Islet precursor cell (in vitro differentiated cells): ENCODE measurements at regions not wholly inside any gene's neighbourhood (a gene's known extent, or its start where the extent isn't known, plus 50 kb on each side); places are given as distances from the start of the nearest gene placed in this dataset.

ENCODE experiments used
- DNase-seq: peaks from one replicate; pipeline ENCODE4 v3.0.0-alpha.2; 2018

DNA sequence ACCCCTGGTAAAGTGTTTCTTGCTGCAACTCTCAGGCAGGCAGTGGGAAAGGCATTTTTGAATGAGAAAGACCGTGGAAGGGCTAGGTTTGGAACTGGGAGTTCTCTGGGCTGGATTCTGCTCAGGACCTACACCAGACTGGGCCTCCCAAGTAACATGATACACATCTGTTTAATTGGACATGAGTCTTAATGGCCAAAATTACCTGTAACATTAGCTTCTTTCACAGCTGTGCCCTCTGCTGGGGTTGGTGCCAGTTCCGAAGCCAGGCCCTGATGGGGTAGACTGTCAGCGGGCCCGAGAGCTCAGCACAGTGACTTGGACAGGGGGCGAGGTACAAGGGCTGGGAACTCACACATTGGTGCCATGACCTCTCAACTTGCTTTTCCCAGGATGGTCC is 118.9 kb upstream of the IRX3 start:
- no peak for DNase-seq

DNA sequence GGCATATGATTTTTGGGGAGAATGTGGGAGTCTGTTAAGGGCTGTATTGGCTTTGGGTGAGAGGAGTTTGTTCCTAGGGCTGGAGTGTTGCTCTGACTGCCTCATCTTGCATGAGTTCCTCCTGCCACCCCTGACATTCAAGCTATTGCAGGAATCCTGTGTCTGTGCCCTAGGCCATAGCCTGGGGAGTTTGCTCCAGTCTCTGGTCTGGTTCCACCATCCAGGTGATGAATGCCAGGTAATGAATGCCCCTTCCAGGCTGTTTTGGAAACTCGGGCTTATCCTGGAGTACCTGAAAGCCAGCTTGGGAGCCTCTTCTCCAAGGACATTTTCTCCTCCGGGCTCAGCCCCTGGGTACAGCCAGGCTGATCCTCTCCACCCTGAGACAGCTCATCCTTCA is 117.0 kb upstream of the IRX3 start:
- DNase-seq = peak; percentile 68

DNA sequence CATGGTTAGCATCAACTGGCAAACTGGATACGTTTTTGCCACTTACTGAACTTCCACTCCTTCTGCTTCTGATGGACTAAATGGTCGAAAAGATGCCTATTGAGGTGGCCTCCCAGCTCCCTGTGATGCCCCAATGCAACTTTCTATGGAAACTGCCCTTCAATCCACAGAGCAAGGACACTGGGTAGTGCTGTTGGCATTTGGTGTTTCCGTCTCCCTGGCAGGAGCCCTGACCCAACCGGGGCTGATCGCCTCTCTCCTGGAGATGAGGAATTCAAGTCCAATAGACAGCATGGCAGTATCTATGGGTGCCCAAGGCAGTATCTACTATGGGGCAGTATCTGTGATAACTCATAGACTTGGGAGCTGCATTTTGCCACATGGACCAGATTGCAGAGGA is 116.3 kb upstream of the IRX3 start:
- no peak for DNase-seq

DNA sequence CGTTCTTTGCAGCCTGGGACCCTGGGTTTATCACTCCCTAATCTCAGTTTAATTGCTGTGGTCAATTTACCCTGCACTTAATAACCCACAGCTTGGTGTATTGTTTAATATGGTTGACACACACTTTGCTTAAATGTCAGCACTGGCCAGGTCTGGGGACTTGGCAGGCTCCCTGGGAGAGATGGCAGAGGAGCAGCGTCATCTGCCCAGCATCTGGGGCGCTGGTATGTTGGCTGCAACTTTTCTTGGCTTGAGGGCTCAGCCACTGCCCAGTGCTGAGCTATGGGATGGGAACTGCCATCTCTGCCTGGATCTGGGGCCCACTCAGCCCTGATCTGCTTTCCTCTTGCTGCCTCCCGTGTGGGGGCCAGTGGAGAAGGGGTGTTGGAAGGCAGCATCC is 115.7 kb upstream of the IRX3 start:
- no peak for DNase-seq

DNA sequence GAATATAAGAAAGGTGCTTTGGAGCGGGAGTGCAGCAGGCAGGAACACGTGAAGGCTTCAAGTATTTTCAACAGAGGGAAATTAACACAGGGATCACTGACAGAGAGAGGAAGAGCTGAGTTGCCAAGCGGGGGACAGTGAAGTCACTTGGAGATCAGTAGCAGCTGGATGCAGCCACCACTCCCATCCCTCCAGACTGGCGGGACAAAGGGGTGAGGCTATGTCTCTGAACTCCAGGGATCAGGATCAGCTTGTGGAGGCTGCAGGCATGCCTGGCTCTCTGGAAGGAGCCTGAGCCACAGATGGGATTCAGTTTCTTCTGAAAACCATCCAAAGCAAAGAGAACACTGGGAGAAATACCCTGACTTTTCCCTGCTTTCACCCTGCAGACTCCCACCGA is 113.7 kb upstream of the IRX3 start:
- DNase-seq = no peak

DNA sequence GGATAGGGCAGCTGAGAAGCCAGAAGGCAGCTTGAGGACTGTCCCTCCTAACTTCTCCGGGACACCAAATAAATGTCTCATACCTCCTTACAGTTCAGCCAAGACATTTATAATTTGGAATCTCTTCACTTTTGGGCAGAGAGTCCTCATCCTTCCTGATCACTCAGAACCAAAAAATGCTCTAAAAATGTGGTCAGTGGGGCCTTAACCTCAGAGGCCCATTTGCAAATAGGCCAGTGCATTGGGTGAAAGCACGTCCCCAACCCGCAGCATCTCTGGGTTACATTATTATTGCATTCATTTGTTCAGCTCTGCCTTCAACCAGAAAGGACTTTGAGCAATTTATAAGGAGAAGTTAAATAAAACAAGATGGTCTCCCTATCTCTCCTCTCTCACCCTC is 112.4 kb upstream of the IRX3 start:
- no peak for DNase-seq

DNA sequence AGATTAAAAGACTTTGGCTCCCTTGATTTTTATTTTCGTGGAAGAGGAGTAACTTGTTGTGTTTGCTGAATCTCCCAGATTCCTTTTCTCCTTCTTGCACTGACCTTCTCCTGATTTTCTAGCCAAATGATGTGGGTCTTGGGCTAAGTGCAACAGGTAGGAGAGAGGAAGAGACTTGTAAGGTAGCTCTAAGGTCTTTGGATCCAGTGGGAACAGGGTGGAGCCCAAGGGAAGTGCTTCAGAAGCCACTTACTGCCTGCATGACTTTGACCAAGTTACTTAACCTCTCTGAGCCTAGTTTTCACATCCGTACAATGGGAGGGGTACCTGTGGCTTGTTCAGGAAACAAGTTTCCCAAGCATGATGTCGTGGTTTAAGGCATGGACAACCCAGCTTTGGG is 111.3 kb upstream of the IRX3 start:
- no peak for DNase-seq

DNA sequence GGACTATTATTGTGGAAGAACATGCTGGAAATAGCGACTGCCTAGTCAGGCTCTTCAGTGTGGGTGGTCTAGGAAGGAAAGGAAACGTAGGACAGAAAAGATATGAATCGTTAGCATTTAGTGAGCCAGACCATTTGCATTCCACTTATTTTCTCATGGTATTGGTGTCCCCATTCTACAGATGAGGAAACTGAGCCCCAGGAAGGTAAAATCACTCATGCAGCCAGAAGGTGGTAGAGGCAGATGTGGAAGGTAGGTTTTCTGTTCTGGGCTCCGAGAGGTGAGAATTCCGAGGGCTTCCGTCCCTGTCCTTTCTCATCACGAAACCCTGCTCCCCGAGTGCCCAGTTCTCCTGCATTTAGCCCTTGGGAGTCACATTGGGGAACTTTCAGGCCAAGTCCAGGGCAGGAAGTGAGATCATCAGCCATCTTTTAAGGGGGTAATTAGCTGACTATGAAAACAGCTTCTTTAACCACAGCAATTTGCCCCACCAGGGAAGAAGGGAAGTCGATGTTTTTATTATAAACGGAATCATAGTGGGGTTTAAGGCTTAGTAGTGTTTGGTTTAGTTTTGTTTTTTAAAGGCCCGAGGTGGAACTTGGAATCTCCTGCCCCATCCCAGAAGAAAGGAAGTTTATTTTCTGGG is 110.7 kb upstream of the IRX3 start:
- no peak for DNase-seq

DNA sequence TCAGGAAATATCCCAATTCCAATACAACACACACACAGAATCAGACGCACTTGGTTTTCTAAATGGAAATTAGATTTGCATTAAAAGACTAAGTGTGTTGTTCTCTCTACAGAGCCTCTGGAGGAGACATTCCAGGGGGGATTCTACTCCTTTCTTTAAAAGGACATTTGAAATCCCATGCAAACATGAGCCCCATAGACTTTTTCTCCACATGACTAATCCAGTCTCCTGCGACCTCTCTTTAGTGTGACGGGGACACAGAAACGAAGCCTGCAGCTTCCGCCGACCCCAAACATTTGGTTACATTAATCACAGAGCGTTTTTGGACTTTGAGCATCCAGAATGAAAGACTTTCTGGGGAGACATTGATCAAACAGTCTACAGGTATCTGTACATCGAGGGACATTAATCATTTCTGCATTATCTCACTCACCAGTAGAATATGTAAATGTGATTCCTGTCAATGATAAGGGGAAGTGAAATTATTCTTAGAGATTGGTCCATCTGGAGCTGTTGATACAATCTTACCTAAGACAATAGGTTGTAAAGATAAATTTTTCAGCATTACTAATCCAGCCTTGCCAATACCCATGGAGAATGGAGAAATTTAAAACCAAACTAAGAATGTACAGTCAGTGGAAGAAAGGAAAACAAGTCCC is 103.4 kb upstream of the IRX3 start:
- DNase-seq = no peak

DNA sequence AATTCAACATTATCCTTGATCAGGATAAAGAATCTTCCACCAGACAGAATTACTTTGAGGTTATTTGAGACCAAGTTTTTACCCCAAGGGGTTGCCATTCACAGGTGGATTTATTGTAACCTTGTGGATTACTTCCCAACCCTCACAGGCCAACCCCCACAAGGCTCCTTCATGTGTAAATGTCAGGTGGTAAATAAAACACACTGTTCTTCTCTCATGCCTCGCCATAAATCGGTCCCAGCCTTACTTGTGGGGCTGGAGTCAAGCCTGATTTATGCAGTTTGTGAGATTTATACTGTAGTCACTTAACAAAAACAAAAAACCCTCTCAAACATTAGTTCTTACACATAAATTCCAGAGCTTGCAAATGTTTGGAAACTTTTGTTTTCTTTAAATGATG is 98.6 kb upstream of the IRX3 start:
- DNase-seq = no peak

DNA sequence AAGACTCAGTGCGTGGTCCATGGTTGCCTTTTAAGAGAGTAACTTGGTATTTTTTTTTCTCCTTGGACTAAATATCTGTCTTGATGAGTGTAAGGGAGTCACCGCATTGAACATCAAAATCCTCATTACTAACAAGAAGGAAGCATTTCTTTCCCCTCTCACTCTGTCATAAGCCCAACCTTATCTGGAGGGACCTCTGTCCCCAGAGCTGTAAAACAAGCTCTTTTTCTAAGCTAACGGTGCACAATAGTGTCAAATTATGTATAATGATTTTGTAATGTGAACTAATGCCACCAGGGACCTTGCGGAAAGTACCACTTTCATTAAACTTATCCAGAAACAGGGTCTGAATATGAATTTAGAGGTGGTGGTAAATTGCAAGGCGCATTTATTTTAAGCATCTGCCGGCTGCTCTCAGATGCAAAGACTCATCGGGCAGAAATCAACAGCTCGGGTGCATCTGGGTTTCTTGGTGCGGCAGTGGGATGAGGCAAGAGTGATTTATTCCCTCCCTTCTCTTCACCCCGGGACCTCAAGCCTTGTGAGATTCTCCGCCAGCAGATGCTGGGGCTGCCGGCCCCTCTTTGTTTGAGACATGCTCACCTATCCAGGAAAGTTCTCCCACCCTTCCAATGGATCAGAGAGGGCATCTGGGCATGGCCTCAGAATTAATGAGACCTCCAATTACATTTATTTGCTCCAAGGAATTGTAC is 95.2 kb upstream of the IRX3 start:
- DNase-seq = no peak

DNA sequence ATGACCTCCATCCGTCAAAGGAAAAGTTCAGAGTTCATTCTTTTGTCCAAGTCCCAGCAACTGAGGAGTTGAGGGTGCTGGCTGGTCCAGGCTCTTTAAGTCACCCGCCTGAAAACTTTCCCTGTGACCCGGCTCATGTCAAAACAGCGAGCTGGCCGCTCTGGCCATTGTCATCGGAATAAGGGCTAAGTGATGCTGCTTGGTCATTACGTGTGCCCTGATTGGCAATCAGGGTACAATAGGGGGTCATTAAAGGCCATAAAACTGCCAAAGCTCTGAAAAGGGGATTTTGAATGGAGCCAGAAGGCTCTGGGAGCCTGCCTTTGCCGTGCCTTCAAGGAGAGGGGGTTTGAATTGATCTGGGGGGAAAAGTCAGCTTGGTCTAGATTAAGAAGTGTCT is 88.5 kb upstream of the IRX3 start:
- DNase-seq = no peak

DNA sequence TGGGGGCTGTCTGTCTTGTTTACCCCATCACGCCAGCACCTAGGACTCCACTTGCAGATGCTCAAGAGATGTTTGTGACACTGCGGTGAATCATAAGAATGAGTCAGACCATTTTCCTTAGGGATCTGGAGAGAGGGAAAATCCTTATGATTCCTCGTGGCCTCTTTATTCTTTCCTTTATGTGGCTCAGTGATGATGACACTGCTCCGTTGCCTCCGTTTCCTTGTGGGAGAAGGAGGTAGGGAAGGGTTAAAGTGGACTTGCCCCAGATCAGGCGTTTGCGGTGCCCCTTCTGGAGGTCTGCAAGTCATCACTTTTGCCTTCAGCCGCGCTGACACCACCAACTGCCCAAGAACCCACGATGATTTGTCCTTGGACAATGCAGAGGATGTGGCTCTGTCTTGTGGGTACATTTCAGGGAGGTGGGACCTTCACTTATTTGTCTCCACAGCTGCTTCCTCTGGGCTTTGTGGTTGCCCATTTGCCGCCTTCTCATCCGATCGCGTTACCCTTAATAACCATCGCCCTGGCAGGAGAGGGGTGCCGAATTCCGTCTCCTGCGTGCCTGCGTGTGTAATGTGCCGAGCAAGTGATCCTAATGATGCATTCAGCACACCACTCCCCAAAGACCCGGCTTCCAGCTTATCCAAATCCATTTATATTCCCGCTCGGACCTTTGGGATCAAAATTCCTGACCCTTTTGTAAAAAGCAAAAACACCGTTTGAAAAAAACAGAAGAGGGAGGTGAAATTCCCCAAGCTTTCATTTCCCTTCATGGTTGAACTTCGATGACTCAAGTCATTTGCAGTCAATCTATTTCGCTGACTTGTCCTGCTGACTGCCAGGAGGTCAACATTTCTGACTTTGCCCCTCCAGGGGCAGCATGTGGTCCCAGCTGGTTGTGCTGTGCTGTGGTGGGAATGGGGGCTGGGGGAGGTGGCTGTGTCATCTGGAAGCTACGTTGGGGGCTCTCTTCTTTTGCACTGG is 87.2 kb upstream of the IRX3 start:
- DNase-seq = peak; percentile 87

DNA sequence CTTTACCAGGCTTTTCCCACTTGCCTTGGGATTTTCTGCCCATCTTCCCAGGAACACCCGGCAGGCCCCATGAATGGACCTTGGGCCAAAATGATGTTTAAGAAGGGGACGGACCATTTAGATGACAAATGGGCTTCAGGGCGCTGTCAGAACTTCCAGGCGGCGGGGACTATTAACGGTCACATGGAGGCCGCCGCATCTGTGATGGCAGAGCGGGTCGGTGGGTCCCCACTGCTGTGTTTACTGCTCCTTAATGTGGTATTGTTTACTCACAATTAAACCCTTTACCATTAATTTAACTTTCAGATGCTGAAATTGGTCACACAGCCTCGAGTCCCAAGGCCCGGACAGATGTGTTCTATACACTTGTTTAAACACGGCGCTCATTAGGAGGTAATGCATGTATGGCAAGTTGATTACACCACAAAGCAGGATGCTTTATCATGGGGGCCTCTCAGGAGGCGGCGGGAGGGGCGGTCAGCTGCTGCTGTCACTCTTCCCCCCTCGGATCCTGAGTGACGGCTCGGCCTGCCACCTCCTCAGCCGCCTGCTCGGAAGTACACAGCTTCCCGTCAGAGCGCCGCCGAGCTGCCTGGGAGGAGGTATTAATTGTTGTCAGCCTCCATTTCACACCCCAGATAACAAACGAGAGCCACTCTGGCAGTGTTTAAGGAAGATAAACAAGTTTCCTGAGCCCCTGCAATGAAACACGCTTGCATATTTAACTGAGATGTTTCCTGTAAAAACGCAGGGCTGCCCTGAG is 83.9 kb upstream of the IRX3 start:
- no peak for DNase-seq

DNA sequence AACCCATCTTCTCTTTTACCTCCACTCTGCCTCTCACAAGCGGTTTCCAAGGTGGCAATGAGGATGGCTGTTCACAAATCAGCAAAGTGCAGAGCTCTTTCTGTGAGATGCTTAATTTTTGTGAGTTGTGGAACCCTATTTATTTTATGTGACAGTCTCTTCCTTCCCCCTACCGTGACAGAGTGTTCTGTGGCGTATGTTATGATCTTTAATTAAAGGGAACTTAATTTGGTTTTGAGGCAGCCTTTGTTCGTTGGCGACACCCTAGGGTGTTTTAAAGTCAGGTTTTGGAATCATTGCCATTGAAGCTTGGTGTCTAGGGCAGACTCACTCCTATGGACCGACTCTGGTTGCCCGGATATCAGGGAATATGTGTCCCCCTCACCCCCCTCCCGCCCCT is 83.3 kb upstream of the IRX3 start:
- DNase-seq = no peak

DNA sequence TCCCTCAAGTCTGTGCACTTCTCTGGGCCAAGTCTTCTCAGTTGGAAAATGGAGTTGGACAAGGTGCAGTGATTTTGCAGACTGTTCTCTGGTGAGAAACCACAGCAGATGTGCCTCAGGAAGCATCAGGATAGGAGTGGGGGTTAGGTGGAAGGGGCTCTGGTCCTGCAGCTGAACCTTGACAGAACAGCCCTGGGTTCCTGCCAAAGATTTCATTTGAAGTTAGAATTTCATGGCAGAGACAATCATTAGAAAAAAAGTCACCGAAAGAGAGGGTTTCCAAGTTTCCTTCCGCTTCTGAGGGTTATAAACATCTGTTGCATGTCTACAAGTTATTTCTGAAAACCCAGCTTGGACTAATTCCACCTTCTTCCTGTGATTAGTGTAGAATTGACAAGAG is 80.4 kb upstream of the IRX3 start:
- DNase-seq = no peak

DNA sequence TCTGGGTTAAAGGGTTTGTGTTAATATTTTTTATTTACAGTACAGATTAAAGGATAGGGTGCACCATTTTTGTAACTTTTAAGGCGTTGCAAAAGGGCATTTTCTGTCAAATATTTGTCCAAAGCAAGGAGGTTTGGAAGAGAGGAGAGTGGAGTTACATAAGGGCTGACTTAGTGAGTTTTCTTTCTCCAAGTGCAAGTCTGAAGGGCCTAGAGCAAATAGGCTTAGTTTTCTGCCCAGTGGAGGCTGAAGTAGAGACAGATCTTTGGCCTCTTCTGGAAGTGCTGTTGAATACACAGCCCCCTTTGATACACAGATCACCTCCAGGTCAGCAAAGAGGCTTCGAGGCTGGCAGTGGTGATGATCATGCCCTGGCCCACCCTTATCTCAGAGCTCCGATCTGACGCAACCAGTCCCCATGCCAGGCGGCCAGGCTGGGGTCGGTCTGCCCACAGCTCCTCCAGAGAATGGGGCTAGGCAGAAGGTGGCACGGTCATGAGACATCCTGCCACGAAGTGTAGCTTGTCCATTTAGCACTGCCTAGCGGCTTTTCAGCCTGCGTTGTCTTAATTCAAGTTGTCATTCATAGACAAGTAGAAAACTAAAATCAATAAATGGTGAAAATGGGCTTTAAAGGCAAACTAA is 79.5 kb upstream of the IRX3 start:
- DNase-seq = no peak

DNA sequence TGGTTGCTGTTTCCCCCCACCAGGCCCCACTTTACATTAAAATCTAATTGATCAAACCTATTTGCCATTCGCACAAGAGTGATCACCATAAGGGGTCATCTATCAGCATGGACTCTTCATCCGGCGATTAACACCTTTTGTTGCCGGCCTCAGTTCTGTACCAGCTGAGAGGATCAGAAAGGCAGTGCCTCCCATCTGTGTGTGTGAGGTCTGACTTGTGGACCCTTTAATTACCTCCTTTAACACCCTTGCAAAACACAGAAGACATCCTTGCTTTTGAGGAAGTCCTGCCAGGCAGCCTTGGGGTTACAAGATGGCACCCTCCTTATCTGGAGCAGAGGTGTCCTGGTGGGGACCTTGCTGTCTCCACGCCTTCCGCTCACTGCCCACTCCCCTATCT is 77.2 kb upstream of the IRX3 start:
- no peak for DNase-seq

DNA sequence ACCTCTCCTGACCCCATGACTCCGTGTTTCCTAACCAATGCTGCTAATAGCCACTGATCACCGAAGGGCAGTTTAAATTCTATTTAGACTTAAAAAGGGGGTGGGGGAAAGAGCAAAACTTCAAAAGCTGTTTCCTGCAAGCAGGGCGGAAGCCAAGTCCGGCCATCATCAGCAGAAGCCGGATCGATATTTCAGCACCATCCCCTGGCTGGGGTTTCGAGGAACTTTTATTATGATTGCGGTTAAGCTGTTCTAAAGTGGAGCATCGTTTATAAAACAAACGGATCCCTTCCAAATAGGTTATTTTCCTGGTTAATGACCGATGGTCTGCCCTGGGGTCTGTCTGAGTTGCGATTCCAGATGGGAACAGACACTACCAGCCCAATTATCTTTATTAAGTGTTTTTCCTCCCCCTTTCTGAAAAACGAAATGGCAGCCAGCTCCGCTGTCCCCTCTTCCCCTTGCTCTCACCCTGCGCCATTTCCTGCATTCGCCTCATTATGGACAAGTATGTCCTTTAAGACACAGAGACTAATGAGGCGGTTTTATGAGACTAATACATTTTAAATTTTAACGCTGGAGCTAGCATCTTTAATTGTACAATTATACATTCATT is 76.1 kb upstream of the IRX3 start:
- no peak for DNase-seq

DNA sequence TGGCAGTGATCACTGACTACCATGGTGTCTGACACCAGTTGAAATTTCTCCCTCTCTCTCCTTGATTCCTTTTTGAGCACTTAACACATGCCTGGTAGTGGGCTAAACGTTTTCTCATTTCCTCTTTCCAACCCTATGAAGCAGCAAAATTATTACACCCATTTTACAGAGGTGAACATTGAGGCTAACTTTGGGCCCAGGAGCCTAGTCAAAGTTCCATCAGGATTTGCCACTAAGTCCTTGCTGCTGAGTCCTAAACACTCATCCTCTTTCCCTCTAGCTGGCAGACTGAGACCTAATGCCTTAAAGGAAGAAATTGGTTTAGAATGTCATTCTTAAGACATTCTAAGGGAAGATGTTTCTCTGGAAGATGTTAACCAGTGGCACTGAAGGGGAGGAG is 74.7 kb upstream of the IRX3 start:
- no peak for DNase-seq

DNA sequence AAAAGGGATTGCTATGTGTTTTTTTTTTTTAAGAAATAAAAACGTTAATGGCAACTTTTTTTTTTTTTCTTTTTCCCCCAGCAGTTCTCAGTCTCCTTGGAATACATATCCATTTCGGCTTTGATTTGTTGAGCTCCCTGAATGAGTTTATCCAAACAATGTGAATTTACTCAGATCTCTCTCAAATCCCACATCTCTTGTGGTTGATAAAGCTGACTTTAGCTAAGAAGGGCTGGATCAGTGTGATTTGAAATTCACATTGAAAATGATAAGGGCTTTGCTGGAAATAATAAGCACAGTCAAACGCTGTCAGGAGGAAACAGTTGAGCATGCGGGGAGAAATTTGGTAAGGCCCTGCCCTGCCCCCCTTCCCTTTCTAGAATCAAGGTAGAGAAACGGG is 74.1 kb upstream of the IRX3 start:
- no peak for DNase-seq

DNA sequence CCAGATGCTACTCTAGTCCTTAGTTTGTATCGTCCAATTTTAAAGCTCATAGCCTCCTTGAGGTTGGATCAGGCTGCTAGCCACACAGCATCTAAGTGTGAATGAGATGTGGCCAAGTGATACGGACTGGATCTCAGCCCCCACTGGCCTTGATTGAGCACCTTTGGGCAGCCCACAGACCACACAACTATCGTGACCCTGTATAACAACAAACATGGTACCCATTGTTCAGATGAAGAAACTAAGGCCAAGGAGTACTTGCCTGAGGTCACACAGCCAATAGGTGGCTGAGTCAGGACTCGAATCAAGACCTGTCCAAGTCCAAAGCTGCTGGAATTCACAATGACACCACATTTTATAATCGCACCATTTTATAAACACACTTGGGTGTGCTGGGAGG is 73.0 kb upstream of the IRX3 start:
- no peak for DNase-seq
